Left lung (tissue), 4 donors: ENCODE measurements at regions not wholly inside any gene's neighbourhood (a gene's known extent, or its start where the extent isn't known, plus 50 kb on each side); places are given as distances from the start of the nearest gene placed in this dataset.

Source experiments
- ATAC-seq: fragments of 200-7000 bp; cut with Tn5 transposase; one replicate; pipeline ENCODE4 v1.9.1; 2020; ENCODE audit warnings: moderate library complexity
- DNase-seq, 4 donors: peaks; one replicate each; pipeline ENCODE4 v3.0.0-alpha.2; 2013 to 2020
- H3K27ac ChIP-seq, 2 donors: fragments of 200-600 bp; sonication (generic) in 1 of 2; one replicate each; pipeline versions ENCODE4 v1.5.0 to v1.8.0; 2020 to 2021
- H3K27me3 ChIP-seq, 2 donors: fragments of 200-600 bp; sonication (generic) in 1 of 2; one replicate each; pipeline versions ENCODE4 v1.5.0 to v1.8.0; 2020 to 2021
- H3K36me3 ChIP-seq, 2 donors: fragments of 200-600 bp; sonication (generic) in 1 of 2; one replicate each; pipeline versions ENCODE4 v1.5.0 to v1.8.0; 2020 to 2021
- H3K4me1 ChIP-seq, 2 donors: fragments of 200-600 bp; one replicate each; pipeline ENCODE4 v1.8.0; 2021
- H3K4me3 ChIP-seq, 2 donors: fragments of 200-600 bp; sonication (generic) in 1 of 2; one replicate each; pipeline versions ENCODE4 v1.5.0 to v1.8.0; 2020 to 2021; ENCODE audit warnings: mild to moderate bottlenecking in 1 of 2
- H3K9me3 ChIP-seq, 2 donors: fragments of 200-600 bp; sonication (generic) in 1 of 2; one replicate each; pipeline versions ENCODE4 v1.5.0 to v1.8.0; 2020 to 2021
- CTCF ChIP-seq, 2 donors: fragments of 200-600 bp; sonication (generic) in 1 of 2; IDR thresholded peaks; one replicate each; pipeline versions ENCODE4 v1.5.0 to v1.8.0; 2021; ENCODE audit warnings: antibody characterized with exemption in 2 of 2
- intact Hi-C, 2 donors: fragments of 100-400 bp; cut with DNase I; formaldehyde crosslinking; loops; one replicate each; pipeline versions ENCODE4 v1.11.2 to v1.14.2; 2022
- donor health status: DM: no; HTN: yes; CAD: no.
- donor health status: DM: no; HTN: no; CAD: no.

GRCh38 chr5:92119110-92119509 is 736.0 kb upstream of the ARRDC3 start:
- ATAC-seq, result no peak
- no peak for DNase-seq
- no peaks in the 10 kb centered on the region for H3K4me1 ChIP-seq
- no peaks in the 10 kb centered on the region for H3K9me3 ChIP-seq
- H3K4me3 ChIP-seq, result no peak overlapping the region
- no peak for TF ChIP-seq CTCF (IDR thresholded peaks at IDR 0.05)
- no peaks in the 10 kb centered on the region for H3K36me3 ChIP-seq
- no peak overlapping the region for H3K27ac ChIP-seq
- no peaks in the 10 kb centered on the region for H3K27me3 ChIP-seq
- intact Hi-C loops, result no loop called here

GRCh38 chr5:92106808-92107207 is 723.7 kb upstream of the ARRDC3 start:
- Histone ChIP-seq H3K4me3 (no peak overlapping the region), H3K27me3 (no peaks in the 10 kb centered on the region), H3K36me3 (no peaks in the 10 kb centered on the region), H3K4me1 (no peaks in the 10 kb centered on the region), H3K9me3 (peaks cover 0 to 3% of the 10 kb centered on the region in 2 donors), H3K27ac (no peak overlapping the region)
- no peak for DNase-seq
- no peak for ATAC-seq
- TF ChIP-seq CTCF (IDR thresholded peaks at IDR 0.05), result no peak
- intact Hi-C loops, result no loop called here

GRCh38 chr5:92104126-92104525 is 721.0 kb upstream of the ARRDC3 start:
- Histone ChIP-seq H3K9me3 (peaks cover 0 to 3% of the 10 kb centered on the region in 2 donors), H3K4me3 (no peak overlapping the region), H3K27ac (no peak overlapping the region), H3K4me1 (no peaks in the 10 kb centered on the region), H3K36me3 (no peaks in the 10 kb centered on the region), H3K27me3 (no peaks in the 10 kb centered on the region)
- DNase-seq (no peak), ATAC-seq (no peak)
- TF ChIP-seq CTCF (IDR thresholded peaks at IDR 0.05), result no peak
- intact Hi-C loops, result no loop called here

- DNase-seq, result peak in 1 of 4 donors; percentile 23
- ATAC-seq, result no peak
- H3K36me3 ChIP-seq, result no peaks in the 10 kb centered on the region
- no peaks in the 10 kb centered on the region for H3K4me1 ChIP-seq
- TF ChIP-seq CTCF (IDR thresholded peaks at IDR 0.05), result no peak
- H3K27ac ChIP-seq, result no peak overlapping the region
- peaks cover 0 to 3% of the 10 kb centered on the region in 2 donors for H3K9me3 ChIP-seq
- H3K27me3 ChIP-seq, result no peaks in the 10 kb centered on the region
- no peak overlapping the region for H3K4me3 ChIP-seq
- intact Hi-C loops, result no loop called here
These were observed 719.2 kb upstream of the ARRDC3 start for GRCh38 chr5:92102313-92102712.

- no peak for TF ChIP-seq CTCF (IDR thresholded peaks at IDR 0.05)
- ATAC-seq, result no peak
- no peaks in the 10 kb centered on the region for H3K36me3 ChIP-seq
- intact Hi-C loops, result no loop called here
- no peaks in the 10 kb centered on the region for H3K4me1 ChIP-seq
- H3K9me3 ChIP-seq, result peaks cover 0 to 5% of the 10 kb centered on the region in 2 donors
- DNase-seq, result no peak
- no peak overlapping the region for H3K27ac ChIP-seq
- H3K4me3 ChIP-seq, result no peak overlapping the region
- no peaks in the 10 kb centered on the region for H3K27me3 ChIP-seq
These were observed 709.1 kb upstream of the ARRDC3 start for GRCh38 chr5:92092239-92092638.
